GM20000 (cell line): ENCODE measurements at regions not wholly inside any gene's neighbourhood (a gene's known extent, or its start where the extent isn't known, plus 50 kb on each side); places are given as distances from the start of the nearest gene placed in this dataset.

Experiments used
- DNase-seq: peaks from one replicate; pipeline ENCODE4 v3.0.0; 2012; ENCODE audit warnings: low spot score
- TF ChIP-seq, protein P1 (sequence below): IDR thresholded peaks from 2 replicates; pipeline ENCODE4 v1.5.1; 2012; ENCODE audit warnings: mild to moderate bottlenecking, control low read depth; ENCODE audit errors: extremely low read depth, missing control alignments

DNA sequence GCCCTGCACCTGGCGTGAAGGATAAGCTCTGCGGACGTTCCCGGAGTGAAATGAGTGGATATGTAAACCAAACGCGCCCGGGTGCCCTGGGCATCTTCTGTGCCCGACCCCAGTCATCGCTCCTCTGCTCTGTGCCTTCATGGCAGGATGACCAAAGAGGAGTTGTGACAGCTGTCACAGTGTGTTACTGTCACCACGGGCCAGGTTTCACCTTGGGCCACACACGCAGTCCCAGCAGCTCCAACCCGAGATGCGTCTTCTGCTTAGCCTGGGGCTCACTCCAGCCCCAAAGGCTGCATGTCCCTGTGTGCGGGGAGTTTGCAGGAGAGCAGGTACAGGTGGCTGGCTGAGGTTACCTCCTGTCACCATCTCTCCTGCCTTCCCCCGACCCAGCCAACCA, 311.6 kb downstream of the BMP7 start:
- no peak for DNase-seq
- TF ChIP-seq, protein P1, sequence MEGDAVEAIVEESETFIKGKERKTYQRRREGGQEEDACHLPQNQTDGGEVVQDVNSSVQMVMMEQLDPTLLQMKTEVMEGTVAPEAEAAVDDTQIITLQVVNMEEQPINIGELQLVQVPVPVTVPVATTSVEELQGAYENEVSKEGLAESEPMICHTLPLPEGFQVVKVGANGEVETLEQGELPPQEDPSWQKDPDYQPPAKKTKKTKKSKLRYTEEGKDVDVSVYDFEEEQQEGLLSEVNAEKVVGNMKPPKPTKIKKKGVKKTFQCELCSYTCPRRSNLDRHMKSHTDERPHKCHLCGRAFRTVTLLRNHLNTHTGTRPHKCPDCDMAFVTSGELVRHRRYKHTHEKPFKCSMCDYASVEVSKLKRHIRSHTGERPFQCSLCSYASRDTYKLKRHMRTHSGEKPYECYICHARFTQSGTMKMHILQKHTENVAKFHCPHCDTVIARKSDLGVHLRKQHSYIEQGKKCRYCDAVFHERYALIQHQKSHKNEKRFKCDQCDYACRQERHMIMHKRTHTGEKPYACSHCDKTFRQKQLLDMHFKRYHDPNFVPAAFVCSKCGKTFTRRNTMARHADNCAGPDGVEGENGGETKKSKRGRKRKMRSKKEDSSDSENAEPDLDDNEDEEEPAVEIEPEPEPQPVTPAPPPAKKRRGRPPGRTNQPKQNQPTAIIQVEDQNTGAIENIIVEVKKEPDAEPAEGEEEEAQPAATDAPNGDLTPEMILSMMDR: no peak

DNA sequence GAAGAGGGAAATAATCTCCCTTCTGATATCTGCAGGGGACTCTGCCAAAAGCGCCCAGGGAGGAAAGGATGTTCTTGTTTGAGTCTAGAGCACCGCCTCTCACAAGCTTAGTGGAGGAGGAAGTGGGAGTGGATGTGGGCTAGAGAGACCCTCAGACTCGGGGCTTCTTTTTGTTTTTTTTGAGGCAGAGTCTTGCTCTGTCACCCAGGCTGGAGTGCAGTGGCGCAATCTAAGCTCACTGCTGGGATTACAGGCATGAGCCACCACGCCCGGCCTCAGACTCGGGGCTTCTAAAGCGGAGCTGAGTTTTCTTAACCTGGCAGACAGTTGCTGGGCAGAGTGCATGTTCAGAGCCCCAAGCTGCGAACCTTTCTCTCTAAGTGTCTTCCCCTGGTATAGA, 310.8 kb downstream of the BMP7 start:
- TF ChIP-seq, protein P1: no peak
- DNase-seq: no peak

DNA sequence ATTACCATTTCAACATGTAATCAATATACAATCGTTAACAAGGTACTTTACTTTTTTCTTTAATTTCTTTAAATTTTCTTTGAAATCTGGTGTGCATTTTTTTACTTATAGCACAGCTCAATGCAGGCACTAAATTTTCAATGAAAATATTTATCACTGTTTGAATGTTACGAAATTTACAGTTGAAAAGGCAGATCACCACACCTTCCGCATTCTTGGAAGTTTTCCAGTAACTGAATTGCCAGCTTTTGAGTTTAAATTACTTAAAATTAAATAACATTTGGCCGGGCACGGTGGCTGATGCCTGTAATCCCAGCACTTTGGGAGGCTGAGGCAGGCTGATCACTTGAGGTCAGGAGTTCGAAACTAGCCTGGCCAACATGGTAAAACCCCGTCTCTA, 309.9 kb downstream of the BMP7 start:
- DNase-seq: no peak
- TF ChIP-seq, protein P1: no peak

DNA sequence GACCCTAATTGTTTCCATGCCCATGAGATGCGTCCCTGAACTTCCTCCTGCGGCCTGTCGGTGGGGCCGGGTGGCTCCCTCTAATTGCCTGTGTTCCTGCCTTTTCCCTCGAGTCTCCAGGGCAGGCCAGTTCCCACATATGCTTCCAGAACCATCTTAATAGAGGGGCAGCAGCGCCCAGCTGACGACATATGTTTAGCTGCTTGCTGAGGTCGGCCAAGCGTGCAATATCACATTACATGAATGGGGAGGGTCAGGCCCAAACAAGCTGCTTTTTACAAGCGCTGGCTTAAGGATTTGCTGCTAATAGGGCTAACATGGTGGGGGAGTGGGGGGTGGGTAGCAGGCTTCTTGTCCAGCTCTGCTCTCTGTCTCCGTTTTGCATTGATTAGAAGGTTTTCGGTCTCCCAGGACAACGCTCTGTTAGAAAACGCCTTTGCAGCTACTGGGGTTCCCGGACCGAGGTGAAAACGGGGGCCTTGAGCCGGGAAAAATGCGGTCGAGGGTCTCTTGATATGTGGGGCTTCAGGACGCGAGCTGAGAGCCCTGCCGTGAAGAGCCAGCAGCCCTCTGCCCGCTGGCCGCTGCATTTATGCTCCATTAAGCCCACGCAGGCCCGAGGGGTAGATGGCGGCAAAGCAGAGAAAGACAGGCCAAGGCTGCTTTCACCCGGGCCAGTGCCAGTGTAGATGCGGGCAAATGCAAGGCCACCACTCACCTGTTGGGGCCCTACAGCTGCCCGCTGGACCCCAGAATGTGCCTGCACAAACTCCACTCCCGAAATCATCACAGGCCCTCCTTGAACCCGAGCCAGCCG, 308.5 kb downstream of the BMP7 start:
- TF ChIP-seq, protein P1: no peak

GRCh38 chr20:56964901-56965300, 301.5 kb downstream of the BMP7 start:
- DNase-seq: no peak
- TF ChIP-seq, protein P1: no peak

More for the DNA sequence above, 308.5 kb downstream of the BMP7 start:
- DNase-seq: no peak

- TF ChIP-seq, protein P1: no peak
- DNase-seq: no peak
Measured at GRCh38 chr20:56967916-56968315, 298.5 kb downstream of the BMP7 start.

GRCh38 chr20:56968376-56969048, 297.9 kb downstream of the BMP7 start:
- TF ChIP-seq, protein P1: no peak
- DNase-seq: no peak
